Lower leg skin (tissue), 3 donors: ENCODE measurements at regions not wholly inside any gene's neighbourhood (a gene's known extent, or its start where the extent isn't known, plus 50 kb on each side); places are given as distances from the start of the nearest gene placed in this dataset.

Source experiments
- POLR2A ChIP-seq, 2 donors: fragments of 450-650 bp; IDR thresholded peaks; one replicate each; pipeline ENCODE4 v1.6.1; 2016 to 2017; ENCODE audit warnings: antibody characterized with exemption in 2 of 2, mild to moderate bottlenecking in 1 of 2, moderate library complexity in 1 of 2
- TF ChIP-seq, protein P1 (sequence below), 3 donors: fragments of 450-650 bp; IDR thresholded peaks; one replicate each; pipeline ENCODE4 v1.5.1; 2016; ENCODE audit warnings: antibody characterized with exemption in 3 of 3, mild to moderate bottlenecking in 3 of 3, moderate library complexity in 2 of 3

DNA sequence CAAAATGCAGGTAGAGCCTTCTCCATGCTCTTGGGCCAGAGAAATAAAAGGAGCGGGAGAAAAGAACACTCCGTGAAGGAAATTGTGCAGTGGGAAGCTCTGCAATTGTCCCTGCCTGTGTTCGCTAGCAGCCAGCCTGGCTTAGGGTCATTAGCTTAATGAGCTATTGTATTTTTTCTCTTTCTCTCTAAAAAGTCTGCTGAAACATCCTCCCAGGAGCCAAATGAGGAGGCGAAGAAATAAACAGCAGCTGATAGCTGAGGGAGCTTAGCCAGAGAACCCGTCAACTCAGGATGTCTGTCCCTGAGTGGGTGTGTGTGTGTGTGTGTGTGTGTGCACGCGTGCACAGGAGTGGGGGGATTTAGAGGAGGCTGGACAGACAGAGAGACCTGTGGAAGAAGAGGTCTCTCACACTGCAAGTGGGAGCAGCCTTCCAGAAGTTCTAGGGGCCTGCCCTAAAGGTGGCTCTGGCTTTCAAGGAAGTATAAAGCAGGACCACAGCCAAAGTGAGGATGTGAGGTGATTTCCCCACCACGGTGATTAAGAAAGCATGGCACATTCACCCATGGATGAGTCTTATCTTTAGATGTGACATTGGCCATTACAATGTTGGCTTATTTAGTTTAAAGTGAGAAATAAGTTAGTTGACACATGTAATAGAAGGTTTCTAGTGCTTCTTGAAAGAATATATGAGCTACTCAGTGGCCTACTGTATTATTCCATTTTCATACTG, 690.4 kb downstream of the RNF144A start:
- TF ChIP-seq, protein P1, sequence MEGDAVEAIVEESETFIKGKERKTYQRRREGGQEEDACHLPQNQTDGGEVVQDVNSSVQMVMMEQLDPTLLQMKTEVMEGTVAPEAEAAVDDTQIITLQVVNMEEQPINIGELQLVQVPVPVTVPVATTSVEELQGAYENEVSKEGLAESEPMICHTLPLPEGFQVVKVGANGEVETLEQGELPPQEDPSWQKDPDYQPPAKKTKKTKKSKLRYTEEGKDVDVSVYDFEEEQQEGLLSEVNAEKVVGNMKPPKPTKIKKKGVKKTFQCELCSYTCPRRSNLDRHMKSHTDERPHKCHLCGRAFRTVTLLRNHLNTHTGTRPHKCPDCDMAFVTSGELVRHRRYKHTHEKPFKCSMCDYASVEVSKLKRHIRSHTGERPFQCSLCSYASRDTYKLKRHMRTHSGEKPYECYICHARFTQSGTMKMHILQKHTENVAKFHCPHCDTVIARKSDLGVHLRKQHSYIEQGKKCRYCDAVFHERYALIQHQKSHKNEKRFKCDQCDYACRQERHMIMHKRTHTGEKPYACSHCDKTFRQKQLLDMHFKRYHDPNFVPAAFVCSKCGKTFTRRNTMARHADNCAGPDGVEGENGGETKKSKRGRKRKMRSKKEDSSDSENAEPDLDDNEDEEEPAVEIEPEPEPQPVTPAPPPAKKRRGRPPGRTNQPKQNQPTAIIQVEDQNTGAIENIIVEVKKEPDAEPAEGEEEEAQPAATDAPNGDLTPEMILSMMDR (IDR thresholded peaks at IDR 0.05) = no peak
- TF ChIP-seq POLR2A (IDR thresholded peaks at IDR 0.05) = no peak
